ENCODE measurements at regions not wholly inside any gene's neighbourhood (a gene's known extent, or its start where the extent isn't known, plus 50 kb on each side); places are given as distances from the start of the nearest gene placed in this dataset.

DNA sequence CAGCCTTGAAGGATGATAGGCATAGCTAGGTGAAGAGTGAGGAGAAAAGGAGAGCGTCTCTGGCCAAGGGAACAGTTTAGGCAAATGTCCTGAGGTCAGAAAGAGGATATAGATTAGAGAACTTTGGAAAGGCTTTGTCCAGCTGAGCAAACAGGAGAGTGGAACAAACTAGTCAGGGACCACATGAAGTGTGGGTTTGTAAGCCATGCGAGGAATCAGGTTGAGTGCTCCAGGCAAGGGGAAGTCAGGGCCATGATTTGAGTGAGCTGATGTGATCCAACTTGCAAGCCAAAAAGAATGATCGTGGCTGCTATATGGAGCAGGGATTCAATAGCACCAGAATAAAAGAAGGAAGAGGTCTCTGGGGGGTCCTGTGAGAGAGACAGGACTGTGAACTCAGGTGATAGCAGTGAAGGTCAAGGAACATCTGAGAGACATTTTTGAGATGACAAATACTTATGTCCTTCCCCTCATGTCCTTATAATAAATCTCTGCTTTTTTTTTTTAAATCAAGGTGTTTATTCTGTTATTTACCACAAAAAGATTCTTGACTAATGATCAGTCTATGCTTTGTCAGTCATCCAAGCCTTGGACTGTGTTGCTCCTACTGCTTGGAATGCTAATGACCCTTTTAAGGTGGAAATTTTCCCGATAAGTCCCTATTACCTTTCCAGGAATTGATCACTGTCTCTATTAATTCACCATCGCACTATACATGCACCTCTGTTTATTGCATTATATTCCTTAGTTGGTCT, 472.6 kb downstream of the TXNL1 start:
- Histone ChIP-seq H3K9ac (ENCODE audit: low read depth in 1 of 3, low read length in 3 of 3) (no peak overlapping the region), H3K36me3 (ENCODE audit: control insufficient read depth in 3 of 3, insufficient read depth in 3 of 3, low read length in 3 of 3) (no peaks in the 10 kb centered on the region), H3K4me3 (ENCODE audit: low read length in 3 of 3) (no peak overlapping the region), H3K9me3 (ENCODE audit: control insufficient read depth in 3 of 3, low read length in 3 of 3) (no peaks in the 10 kb centered on the region), H3K27ac (ENCODE audit: low read depth, low read length) (no peak overlapping the region), H3K27me3 (ENCODE audit: control insufficient read depth in 3 of 3, insufficient read depth in 3 of 3, low read length in 3 of 3) (no peaks in the 10 kb centered on the region), H3K4me1 (ENCODE audit: control insufficient read depth in 3 of 3, insufficient read depth in 3 of 3, low read length in 3 of 3) (peaks cover 0 to 11% (median 0%) of the 10 kb centered on the region in 3 donors)

DNA sequence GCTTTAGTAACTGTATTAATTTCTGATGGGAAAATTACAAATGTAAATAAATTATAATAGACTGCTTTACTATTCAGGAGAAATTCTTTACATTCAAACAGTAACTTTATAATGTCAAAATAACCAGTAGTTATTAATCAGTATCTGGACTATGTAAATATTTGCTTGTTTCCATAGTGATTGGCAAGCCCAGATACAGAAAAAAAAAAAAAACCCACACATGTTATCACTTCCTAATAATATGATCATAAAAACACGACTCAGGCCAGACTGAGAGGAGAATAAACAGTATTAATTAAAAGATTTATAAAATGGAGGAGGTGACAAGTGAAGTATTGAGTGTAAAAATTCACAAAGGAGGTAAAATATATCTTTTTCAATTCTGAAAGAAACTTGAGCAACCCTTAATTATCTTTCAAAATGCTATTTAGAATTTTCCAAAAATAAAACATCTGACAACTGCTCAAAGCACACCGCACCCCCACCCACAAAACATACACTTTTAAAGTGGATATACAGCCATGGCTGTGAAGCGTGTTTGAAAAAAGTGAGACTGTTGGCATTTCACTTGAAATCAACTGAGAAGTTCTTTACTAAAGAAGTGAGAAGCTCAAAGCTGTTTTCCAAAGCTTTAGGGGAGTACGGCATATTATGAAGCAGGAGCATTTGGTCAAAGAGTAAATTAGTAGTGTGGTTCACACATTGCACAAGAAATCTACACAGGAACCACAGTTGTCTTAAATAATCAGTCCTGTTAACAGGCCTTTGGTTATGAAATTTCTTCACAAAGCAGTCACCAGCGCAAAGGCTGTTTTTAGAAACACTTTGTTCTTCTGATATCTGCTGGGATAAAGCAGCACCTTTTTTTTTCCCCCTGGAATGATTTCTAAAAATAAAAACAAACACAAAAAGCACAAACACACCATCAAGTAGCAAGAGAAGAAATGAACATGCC, 475.8 kb downstream of the TXNL1 start:
- Histone ChIP-seq H3K4me1 (ENCODE audit: control insufficient read depth in 3 of 3, insufficient read depth in 3 of 3, low read length in 3 of 3) (peaks cover 0 to 8% (median 0%) of the 10 kb centered on the region in 3 donors), H3K27ac (ENCODE audit: low read depth, low read length) (peak overlapping the region; percentile 4), H3K36me3 (ENCODE audit: control insufficient read depth in 3 of 3, insufficient read depth in 3 of 3, low read length in 3 of 3) (no peaks in the 10 kb centered on the region), H3K4me3 (ENCODE audit: low read length in 3 of 3) (no peak overlapping the region), H3K9ac (ENCODE audit: low read depth in 1 of 3, low read length in 3 of 3) (no peak overlapping the region), H3K27me3 (ENCODE audit: control insufficient read depth in 3 of 3, insufficient read depth in 3 of 3, low read length in 3 of 3) (no peaks in the 10 kb centered on the region), H3K9me3 (ENCODE audit: control insufficient read depth in 3 of 3, low read length in 3 of 3) (no peaks in the 10 kb centered on the region)

GRCh38 chr18:56161566-56162260, 476.7 kb downstream of the TXNL1 start:
- H3K4me1 ChIP-seq (ENCODE audit: control insufficient read depth in 3 of 3, insufficient read depth in 3 of 3, low read length in 3 of 3), result peaks cover 0 to 5% (median 0%) of the 10 kb centered on the region in 3 donors
- no peaks in the 10 kb centered on the region for H3K9me3 ChIP-seq (ENCODE audit: control insufficient read depth in 3 of 3, low read length in 3 of 3)
- H3K36me3 ChIP-seq (ENCODE audit: control insufficient read depth in 3 of 3, insufficient read depth in 3 of 3, low read length in 3 of 3), result no peaks in the 10 kb centered on the region
- no peak overlapping the region for H3K27ac ChIP-seq (ENCODE audit: low read depth, low read length)
- H3K9ac ChIP-seq (ENCODE audit: low read depth in 1 of 3, low read length in 3 of 3), result no peak overlapping the region
- H3K27me3 ChIP-seq (ENCODE audit: control insufficient read depth in 3 of 3, insufficient read depth in 3 of 3, low read length in 3 of 3), result no peaks in the 10 kb centered on the region
- no peak overlapping the region for H3K4me3 ChIP-seq (ENCODE audit: low read length in 3 of 3)

GRCh38 chr18:56158676-56159075, 479.7 kb downstream of the TXNL1 start:
- Histone ChIP-seq H3K9me3 (ENCODE audit: control insufficient read depth in 3 of 3, low read length in 3 of 3) (no peaks in the 10 kb centered on the region), H3K4me3 (ENCODE audit: low read length in 3 of 3) (no peak overlapping the region), H3K27ac (ENCODE audit: low read depth, low read length) (no peak overlapping the region), H3K9ac (ENCODE audit: low read depth in 1 of 3, low read length in 3 of 3) (no peak overlapping the region), H3K27me3 (ENCODE audit: control insufficient read depth in 3 of 3, insufficient read depth in 3 of 3, low read length in 3 of 3) (no peaks in the 10 kb centered on the region), H3K4me1 (ENCODE audit: control insufficient read depth in 3 of 3, insufficient read depth in 3 of 3, low read length in 3 of 3) (peaks cover 0 to 5% (median 0%) of the 10 kb centered on the region in 3 donors), H3K36me3 (ENCODE audit: control insufficient read depth in 3 of 3, insufficient read depth in 3 of 3, low read length in 3 of 3) (no peaks in the 10 kb centered on the region)

DNA sequence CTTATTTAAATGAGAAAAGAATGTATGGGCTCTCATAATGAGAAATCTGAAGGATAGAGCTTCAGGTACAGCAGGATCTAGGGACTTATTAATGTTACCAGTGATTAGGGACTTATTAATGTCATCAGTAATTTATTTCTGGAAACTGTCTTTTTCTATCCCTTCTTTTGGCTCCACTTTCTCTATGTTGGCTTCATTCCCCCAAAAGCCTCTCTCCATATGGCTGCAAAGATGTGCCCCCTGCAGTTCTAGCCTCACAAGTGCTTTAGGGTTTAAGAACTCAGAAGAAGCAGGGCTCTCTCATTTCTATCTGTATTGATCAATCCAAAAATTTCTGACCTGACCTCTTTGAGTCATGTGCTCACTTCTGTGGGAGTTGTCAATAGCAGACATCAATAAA, 480.9 kb downstream of the TXNL1 start:
- Histone ChIP-seq H3K27me3 (ENCODE audit: control insufficient read depth in 3 of 3, insufficient read depth in 3 of 3, low read length in 3 of 3) (no peaks in the 10 kb centered on the region), H3K36me3 (ENCODE audit: control insufficient read depth in 3 of 3, insufficient read depth in 3 of 3, low read length in 3 of 3) (no peaks in the 10 kb centered on the region), H3K4me1 (ENCODE audit: control insufficient read depth in 3 of 3, insufficient read depth in 3 of 3, low read length in 3 of 3) (peaks cover 0 to 5% (median 0%) of the 10 kb centered on the region in 3 donors), H3K27ac (ENCODE audit: low read depth, low read length) (no peak overlapping the region), H3K4me3 (ENCODE audit: low read length in 3 of 3) (no peak overlapping the region), H3K9ac (ENCODE audit: low read depth in 1 of 3, low read length in 3 of 3) (no peak overlapping the region), H3K9me3 (ENCODE audit: control insufficient read depth in 3 of 3, low read length in 3 of 3) (no peaks in the 10 kb centered on the region)

GRCh38 chr18:56152551-56153310, 485.7 kb downstream of the TXNL1 start:
- H3K4me3 ChIP-seq (ENCODE audit: low read length in 3 of 3), result no peak overlapping the region
- H3K27ac ChIP-seq (ENCODE audit: low read depth, low read length), result no peak overlapping the region
- no peaks in the 10 kb centered on the region for H3K9me3 ChIP-seq (ENCODE audit: control insufficient read depth in 3 of 3, low read length in 3 of 3)
- H3K4me1 ChIP-seq (ENCODE audit: control insufficient read depth in 3 of 3, insufficient read depth in 3 of 3, low read length in 3 of 3), result no peaks in the 10 kb centered on the region
- no peak overlapping the region for H3K9ac ChIP-seq (ENCODE audit: low read depth in 1 of 3, low read length in 3 of 3)
- H3K36me3 ChIP-seq (ENCODE audit: control insufficient read depth in 3 of 3, insufficient read depth in 3 of 3, low read length in 3 of 3), result no peaks in the 10 kb centered on the region
- no peaks in the 10 kb centered on the region for H3K27me3 ChIP-seq (ENCODE audit: control insufficient read depth in 3 of 3, insufficient read depth in 3 of 3, low read length in 3 of 3)

DNA sequence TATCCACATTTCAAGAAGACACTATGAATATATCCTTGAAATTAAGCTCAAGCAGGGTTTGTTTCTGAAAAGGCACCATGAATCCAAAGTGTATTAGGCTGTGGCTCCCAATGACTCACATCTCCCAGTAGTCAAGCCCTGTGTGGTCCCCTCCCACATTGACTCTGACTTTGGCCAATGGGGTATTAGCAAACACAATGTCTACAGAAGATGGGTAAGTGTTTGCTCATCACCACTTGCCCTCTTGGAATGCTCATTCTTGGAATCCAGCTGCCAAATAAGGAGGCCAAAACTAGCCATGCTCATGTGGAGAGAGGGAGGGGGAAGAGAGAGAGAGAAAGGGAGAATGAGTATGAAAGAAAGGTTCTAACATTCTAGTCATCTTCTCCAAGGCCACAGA, 490.0 kb downstream of the TXNL1 start:
- Histone ChIP-seq H3K4me1 (ENCODE audit: control insufficient read depth in 3 of 3, insufficient read depth in 3 of 3, low read length in 3 of 3) (no peaks in the 10 kb centered on the region), H3K36me3 (ENCODE audit: control insufficient read depth in 3 of 3, insufficient read depth in 3 of 3, low read length in 3 of 3) (no peaks in the 10 kb centered on the region), H3K27me3 (ENCODE audit: control insufficient read depth in 3 of 3, insufficient read depth in 3 of 3, low read length in 3 of 3) (no peaks in the 10 kb centered on the region), H3K9ac (ENCODE audit: low read depth in 1 of 3, low read length in 3 of 3) (no peak overlapping the region), H3K27ac (ENCODE audit: low read depth, low read length) (no peak overlapping the region), H3K9me3 (ENCODE audit: control insufficient read depth in 3 of 3, low read length in 3 of 3) (no peaks in the 10 kb centered on the region), H3K4me3 (ENCODE audit: low read length in 3 of 3) (no peak overlapping the region)

GRCh38 chr18:56146565-56146964, 491.8 kb downstream of the TXNL1 start:
- Histone ChIP-seq H3K9ac (ENCODE audit: low read depth in 1 of 3, low read length in 3 of 3) (no peak overlapping the region), H3K27ac (ENCODE audit: low read depth, low read length) (no peak overlapping the region), H3K27me3 (ENCODE audit: control insufficient read depth in 3 of 3, insufficient read depth in 3 of 3, low read length in 3 of 3) (no peaks in the 10 kb centered on the region), H3K36me3 (ENCODE audit: control insufficient read depth in 3 of 3, insufficient read depth in 3 of 3, low read length in 3 of 3) (no peaks in the 10 kb centered on the region), H3K4me3 (ENCODE audit: low read length in 3 of 3) (no peak overlapping the region), H3K4me1 (ENCODE audit: control insufficient read depth in 3 of 3, insufficient read depth in 3 of 3, low read length in 3 of 3) (no peaks in the 10 kb centered on the region), H3K9me3 (ENCODE audit: control insufficient read depth in 3 of 3, low read length in 3 of 3) (no peaks in the 10 kb centered on the region)

DNA sequence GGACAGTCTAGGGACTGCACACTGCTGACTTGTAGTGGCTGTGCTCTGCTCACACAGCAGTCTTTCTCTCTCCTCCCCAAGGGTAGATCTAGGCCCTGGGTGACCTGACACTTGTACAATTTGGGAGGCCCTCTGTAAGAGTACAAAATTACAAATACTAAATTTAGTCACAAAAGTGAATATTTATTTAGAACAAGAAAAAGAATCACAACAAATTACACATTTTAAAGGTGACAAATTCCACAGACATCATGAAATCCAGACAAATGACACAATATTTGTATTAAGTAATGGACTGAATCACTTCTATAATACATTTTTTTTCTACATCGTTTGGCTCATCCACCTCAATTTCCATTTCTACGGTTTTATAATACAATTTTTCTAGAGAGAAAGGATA, 496.4 kb downstream of the TXNL1 start:
- Histone ChIP-seq H3K27ac (ENCODE audit: low read depth, low read length) (no peak overlapping the region), H3K4me3 (ENCODE audit: low read length in 3 of 3) (no peak overlapping the region), H3K4me1 (ENCODE audit: control insufficient read depth in 3 of 3, insufficient read depth in 3 of 3, low read length in 3 of 3) (peaks cover 0 to 3% (median 0%) of the 10 kb centered on the region in 3 donors), H3K9ac (ENCODE audit: low read depth in 1 of 3, low read length in 3 of 3) (no peak overlapping the region), H3K36me3 (ENCODE audit: control insufficient read depth in 3 of 3, insufficient read depth in 3 of 3, low read length in 3 of 3) (no peaks in the 10 kb centered on the region), H3K27me3 (ENCODE audit: control insufficient read depth in 3 of 3, insufficient read depth in 3 of 3, low read length in 3 of 3) (no peaks in the 10 kb centered on the region), H3K9me3 (ENCODE audit: control insufficient read depth in 3 of 3, low read length in 3 of 3) (no peaks in the 10 kb centered on the region)
